SK-N-MC (cell line): ENCODE measurements at regions not wholly inside any gene's neighbourhood (a gene's known extent, or its start where the extent isn't known, plus 50 kb on each side); places are given as distances from the start of the nearest gene placed in this dataset.

Experiments used
- EZH2 ChIP-seq: fragments of 200-600 bp; sonication (generic); IDR thresholded peaks from one replicate; pipeline ENCODE4 v1.6.1; 2017; ENCODE audit warnings: antibody characterized with exemption
- FOXP2 ChIP-seq: optimal IDR thresholded peaks from 2 replicates; pipeline ENCODE3; 2011; ENCODE audit warnings: mild to moderate bottlenecking, moderate library complexity; ENCODE audit not compliant: insufficient read depth; ENCODE audit errors: extremely low read length, control extremely low read depth
- POLR2AphosphoS5 ChIP-seq: IDR thresholded peaks from 2 replicates; pipeline ENCODE4 v1.6.1; 2012; ENCODE audit warnings: mild to moderate bottlenecking, low read depth, low read length, borderline replicate concordance

- TF ChIP-seq EZH2 (no peak), POLR2AphosphoS5 (no peak), FOXP2 (no peak)
Observed at GRCh38 chr9:71179183-71179582, 57.8 kb upstream of the TRPM3 start.
